K562 (cell line): ENCODE measurements at regions not wholly inside any gene's neighbourhood (a gene's known extent, or its start where the extent isn't known, plus 50 kb on each side); places are given as distances from the start of the nearest gene placed in this dataset.
"Not testable (repeated sequence)": the region's sequence is repeated elsewhere in the genome, so short reads cannot be mapped to it uniquely, and the experiment has no call there.

Experiments
- ATAC-seq: fragments of 200-7000 bp; cut with Tn5 transposase; 3 replicates; pipeline ENCODE4 v1.9.1; 2020; ENCODE audit warnings: moderate library complexity
- BruUV-seq: library from RNA; stranded (reverse); fragments of 400-500 nt; replicated peaks from 2 replicates; lab custom pipeline; 2021; lab: Mats Ljungman, UMichigan
- CTCF ChIA-PET: fragments of 300-600 bp; formaldehyde crosslinking; extraction: SDS; loops from one replicate; lab custom pipeline; 2021; ENCODE audit warnings: low intra/inter-chr PET ratio; lab: Yijun Ruan, JAX
- POLR2A ChIA-PET: fragments of 300-600, 350-650 bp; sonication (Branson Sonifier 250); formaldehyde crosslinking; extraction: SDS; loops from one replicate; lab custom pipeline; 2021; ENCODE audit warnings: antibody characterized with exemption, inconsistent platforms; lab: Yijun Ruan, JAX
- DNase-seq, 4 experiments: peaks; one replicate each; pipeline versions ENCODE4 v3.0.0 to v3.0.0-alpha.2; 2011 to 2018; ENCODE audit warnings: low spot score in 3 of 4, mixed read lengths in 3 of 4; ENCODE audit errors: extremely low read depth in 1 of 4
- FAIRE-seq: peaks from 2 replicates; lab custom pipeline; 2011; peaks lifted over from hg19 to GRCh38; lab: Jason Lieb, UNC
- H2AFZ ChIP-seq: 2 replicates; pipeline ENCODE4 v1.6.0; 2011; ENCODE audit warnings: low read depth, low read length, control low read depth, inconsistent platforms
- H3K27ac ChIP-seq: fragments of 200-600 bp; 3 replicates; pipeline ENCODE4 v1.8.0; 2011; ENCODE audit warnings: low read depth, mild to moderate bottlenecking, control low read depth, inconsistent platforms, low read length, moderate library complexity, mixed read lengths; ENCODE audit errors: extremely low read depth
- H3K27me3 ChIP-seq, 2 experiments: fragments of 300-600 bp in 1 of 2; 2 replicates in 1 of 2; 3 replicates in 1 of 2; pipeline versions ENCODE4 v1.6.0 to v1.8.0; 2011; ENCODE audit warnings: inconsistent platforms in 2 of 2, low read length in 2 of 2, mild to moderate bottlenecking in 1 of 2, mixed read lengths in 1 of 2, moderate library complexity in 1 of 2; ENCODE audit not compliant: control insufficient read depth in 2 of 2, insufficient read depth in 2 of 2
- H3K36me3 ChIP-seq: fragments of 300-600 bp; 3 replicates; pipeline ENCODE4 v1.8.0; 2011; ENCODE audit warnings: mild to moderate bottlenecking, low read length, inconsistent platforms; ENCODE audit not compliant: control insufficient read depth, insufficient read depth
- H3K4me1 ChIP-seq, 2 experiments: fragments of 200-600 bp in 1 of 2; replicated peaks in 1 of 2; 2 replicates in 1 of 2; 3 replicates in 1 of 2; pipeline versions ENCODE4 v1.5.1 to v1.8.0; 2011; ENCODE audit warnings: inconsistent platforms in 2 of 2, low read length in 2 of 2, mild to moderate bottlenecking in 1 of 2, mixed read lengths in 1 of 2, moderate library complexity in 1 of 2; ENCODE audit not compliant: control insufficient read depth in 2 of 2, insufficient read depth in 2 of 2
- H3K4me2 ChIP-seq: 2 replicates; pipeline ENCODE4 v1.6.1; 2011; ENCODE audit warnings: low read length, control low read depth, inconsistent platforms, mixed read lengths; ENCODE audit not compliant: insufficient read depth
- H3K4me3 ChIP-seq: fragments of 200-600 bp; sonication (generic), shearing (Covaris generic); 2 replicates; pipeline ENCODE4 v1.5.1; 2016; ENCODE audit warnings: control low read depth, inconsistent platforms
- H3K79me2 ChIP-seq: fragments of 200-600 bp; 3 replicates; pipeline ENCODE4 v1.8.0; 2011; ENCODE audit warnings: low read length, inconsistent platforms; ENCODE audit not compliant: control insufficient read depth, insufficient read depth
- H3K9ac ChIP-seq, 2 experiments: 2 replicates each; pipeline versions ENCODE4 v1.6.0 to v1.6.1; 2011; ENCODE audit warnings: low read depth in 2 of 2, low read length in 2 of 2, control low read depth in 1 of 2, inconsistent platforms in 1 of 2, mild to moderate bottlenecking in 1 of 2, mixed read lengths in 1 of 2; ENCODE audit not compliant: insufficient read depth in 1 of 2
- H3K9me1 ChIP-seq: one replicate; pipeline ENCODE4 v1.6.0; 2011; ENCODE audit warnings: inconsistent platforms, mild to moderate bottlenecking, low read length, moderate library complexity; ENCODE audit not compliant: control insufficient read depth, insufficient read depth
- H3K9me3 ChIP-seq: replicated peaks from 2 replicates; pipeline ENCODE4 v1.5.1; 2011; ENCODE audit warnings: low read depth, low read length, inconsistent platforms; ENCODE audit not compliant: control insufficient read depth, insufficient read depth
- H4K20me1 ChIP-seq: replicated peaks from 2 replicates; pipeline ENCODE4 v1.6.1; 2011; ENCODE audit warnings: low read length, inconsistent platforms, mixed read lengths; ENCODE audit not compliant: control insufficient read depth, insufficient read depth
- CBX1 ChIP-seq: sonication (generic); IDR thresholded peaks from 2 replicates; pipeline ENCODE4 v1.6.1; 2016; ENCODE audit warnings: antibody characterized with exemption, low read depth, mild to moderate bottlenecking
- FOXK1 ChIP-seq: sonication (generic); formaldehyde crosslinking; IDR thresholded peaks from 2 replicates; pipeline ENCODE4 v1.8.0; 2022; ENCODE audit warnings: missing genetic modification reagents, mild to moderate bottlenecking, borderline replicate concordance
- MXI1 ChIP-seq: IDR thresholded peaks from 2 replicates; pipeline ENCODE4 v1.6.1; 2011; ENCODE audit warnings: low read depth, mild to moderate bottlenecking, improper control_type of control experiment, low read length
- NEUROD1 ChIP-seq: fragments of 150-350 bp; IDR thresholded peaks from 2 replicates; pipeline ENCODE4 v1.6.1; 2014; ENCODE audit warnings: borderline replicate concordance, low read length, low read depth; ENCODE audit not compliant: partially characterized antibody
- PRMT5 ChIP-seq: sonication (generic); formaldehyde crosslinking; IDR thresholded peaks from 2 replicates; pipeline ENCODE4 v1.5.0; 2020; ENCODE audit warnings: missing genetic modification reagents
- SRSF7 ChIP-seq: fragments of 200-400 bp; formaldehyde crosslinking; optimal IDR thresholded peaks from 2 replicates; pipeline ENCODE3; 2017; ENCODE audit warnings: mild to moderate bottlenecking, low read depth, low read length
- U2AF1 ChIP-seq: fragments of 200-400 bp; formaldehyde crosslinking; optimal IDR thresholded peaks from 2 replicates; pipeline ENCODE3; 2017; ENCODE audit warnings: mild to moderate bottlenecking, low read depth, low read length, moderate library complexity
- ZBED1 ChIP-seq: IDR thresholded peaks from 2 replicates; pipeline ENCODE4 v1.6.1; 2014
- ZNF277 ChIP-seq: fragments of 250-450 bp; sonication (Bioruptor Pico); IDR thresholded peaks from 2 replicates; pipeline ENCODE4 v1.8.0; 2022; ENCODE audit warnings: inconsistent platforms, mild to moderate bottlenecking, moderate library complexity, borderline replicate concordance
- ZNF395 ChIP-seq: fragments of 200-800 bp; sonication (Bioruptor generic); IDR thresholded peaks from 2 replicates; pipeline ENCODE4 v1.6.1; 2017; ENCODE audit warnings: missing genetic modification characterization, missing compliant biosample characterization
- WGBS: fragments of 100-300 bp; shearing (Covaris generic); methylation state at CpG from one replicate; pipeline ENCODE4 v1.1.6; 2016; ENCODE audit warnings: low coverage, mixed read lengths; ENCODE audit not compliant: insufficient coverage; ENCODE audit errors: missing lambda C conversion rate; 5-methylcytosine and 5-hydroxymethylcytosine counted together
- in situ Hi-C: fragments of 300-500 bp; cut with MboI; formaldehyde crosslinking; loops from 4 replicates; pipeline ENCODE4 v1.15.0; 2018; ENCODE audit warnings: inconsistent platforms, mixed read lengths
- intact Hi-C: fragments of 100-400 bp; cut with micrococcal nuclease; formaldehyde crosslinking; loops from 2 replicates; pipeline ENCODE4 v1.14.2; 2022

GRCh38 chrX:128800138-128800537 is 723.2 kb downstream of the SMARCA1 start:
- 0% methylated on average over 2 of the region's 2 CpGs for WGBS
- CTCF ChIA-PET: no interaction called here
- BruUV-seq: no TSS peak

GRCh38 chrX:128783139-128783538 is 730.9 kb upstream of the ACTRT1 start:
- in situ Hi-C loops, H3K9ac ChIP-seq, intact Hi-C loops, FAIRE-seq, H3K4me1 ChIP-seq, H3K27ac ChIP-seq, H4K20me1 ChIP-seq, H3K9me1 ChIP-seq, ATAC-seq, CTCF ChIA-PET, POLR2A ChIA-PET, H3K36me3 ChIP-seq, H3K79me2 ChIP-seq, H3K9me3 ChIP-seq, BruUV-seq, H3K4me2 ChIP-seq, H2AFZ ChIP-seq, H3K27me3 ChIP-seq, DNase-seq, H3K4me3 ChIP-seq: not testable (repeated sequence)
- 0% methylated on average over 2 of the region's 6 CpGs for WGBS

More at GRCh38 chrX:128800138-128800537, 723.2 kb downstream of the SMARCA1 start:
- in situ Hi-C loops: no loop called here
- POLR2A ChIA-PET: no interaction called here
- Histone ChIP-seq H3K9me1 (no peaks in the 10 kb centered on the region), H3K4me1 (no peaks in the 10 kb centered on the region), H3K27me3 (no peaks in the 10 kb centered on the region), H3K27ac (no peak overlapping the region)
- FAIRE-seq: no peak
- no peak for TF ChIP-seq ZNF395 (CRISPR knock-in tag)
- no peak for TF ChIP-seq ZNF277 (CRISPR knock-in tag)
- TF ChIP-seq U2AF1: no peak
- no peak for TF ChIP-seq PRMT5 (CRISPR knock-in tag)
- TF ChIP-seq CBX1: no peak
- no peak for TF ChIP-seq MXI1
- no peak for TF ChIP-seq FOXK1 (CRISPR knock-in tag)
- no peak for TF ChIP-seq NEUROD1
- no peak for TF ChIP-seq ZBED1
- TF ChIP-seq SRSF7: no peak
- TF ChIP-seq, all 486 proteins: peak for 0
- intact Hi-C loops: no loop called here
- no peak overlapping the region for H3K4me3 ChIP-seq
- no peaks in the 10 kb centered on the region for H3K79me2 ChIP-seq
- H3K9ac ChIP-seq: no peak overlapping the region
- no peaks in the 10 kb centered on the region for H4K20me1 ChIP-seq
- H3K36me3 ChIP-seq: no peaks in the 10 kb centered on the region
- ATAC-seq: no peak
- peak in 1 of 4 experiments; percentile 0 for DNase-seq
- H2AFZ ChIP-seq: no peak overlapping the region
- no peaks in the 10 kb centered on the region for H3K9me3 ChIP-seq
- no peak overlapping the region for H3K4me2 ChIP-seq
